PC-9 (cell line): ENCODE measurements at regions not wholly inside any gene's neighbourhood (a gene's known extent, or its start where the extent isn't known, plus 50 kb on each side); places are given as distances from the start of the nearest gene placed in this dataset.

Source experiments
- BruUV-seq: library from RNA; stranded (reverse); fragments of 400-500 nt; replicated peaks from 2 replicates; lab custom pipeline; 2021; lab: Mats Ljungman, UMichigan
- CTCF ChIA-PET: fragments of 300-600 bp; sonication (Branson Sonifier 250); formaldehyde crosslinking; loops from one replicate; lab custom pipeline; 2022; ENCODE audit warnings: antibody characterized with exemption; lab: Charles Lee
- POLR2A ChIA-PET: fragments of 300-600 bp; sonication (Branson Sonifier 250); formaldehyde crosslinking; loops from one replicate; lab custom pipeline; 2022; ENCODE audit warnings: antibody characterized with exemption; ENCODE audit not compliant: unreplicated experiment; lab: Charles Lee
- DNase-seq, 2 experiments: peaks; one replicate each; pipeline versions ENCODE4 v3.0.0 to v3.0.0-alpha.2; 2015 to 2022; ENCODE audit warnings: mixed read lengths in 1 of 2
- H2AFZ ChIP-seq: fragments of 200-600 bp; sonication (generic); 2 replicates; pipeline ENCODE4 v1.8.1; 2017; ENCODE audit warnings: antibody characterized with exemption
- H3F3A ChIP-seq: fragments of 200-600 bp; sonication (generic); 2 replicates; pipeline ENCODE4 v1.8.1; 2017; ENCODE audit warnings: antibody characterized with exemption, mild to moderate bottlenecking, low read depth; ENCODE audit not compliant: insufficient read depth
- H3K27ac ChIP-seq: fragments of 200-600 bp; sonication (generic); 2 replicates; pipeline ENCODE4 v1.6.1; 2016; ENCODE audit warnings: mixed run types
- H3K27me3 ChIP-seq: fragments of 200-600 bp; sonication (generic); 2 replicates; pipeline ENCODE4 v1.6.1; 2016; ENCODE audit warnings: low read depth, mixed run types; ENCODE audit not compliant: insufficient read depth
- H3K36me3 ChIP-seq: fragments of 200-600 bp; sonication (generic); 2 replicates; pipeline ENCODE4 v1.6.1; 2016; ENCODE audit warnings: low read depth, mixed run types
- H3K4me1 ChIP-seq: fragments of 200-600 bp; sonication (generic); replicated peaks from 2 replicates; pipeline ENCODE4 v1.6.1; 2016; ENCODE audit warnings: mixed run types; ENCODE audit not compliant: insufficient read depth
- H3K4me2 ChIP-seq: fragments of 200-600 bp; sonication (generic); 2 replicates; pipeline ENCODE4 v1.6.1; 2017; ENCODE audit warnings: mixed run types
- H3K4me3 ChIP-seq: fragments of 200-600 bp; sonication (generic); 2 replicates; pipeline ENCODE4 v1.6.1; 2016; ENCODE audit warnings: mixed run types
- H3K79me2 ChIP-seq: fragments of 200-600 bp; sonication (generic); 2 replicates; pipeline ENCODE4 v1.6.1; 2017; ENCODE audit warnings: low read depth, mixed run types
- H3K9me2 ChIP-seq: fragments of 200-600 bp; sonication (generic); 2 replicates; pipeline ENCODE4 v1.8.1; 2017; ENCODE audit warnings: mild to moderate bottlenecking; ENCODE audit not compliant: insufficient read depth
- H3K9me3 ChIP-seq: fragments of 200-600 bp; sonication (generic); 2 replicates; pipeline ENCODE4 v1.8.1; 2016; ENCODE audit warnings: low read depth; ENCODE audit not compliant: insufficient read depth
- H4K20me1 ChIP-seq: fragments of 200-600 bp; sonication (generic); 2 replicates; pipeline ENCODE4 v1.8.1; 2017; ENCODE audit not compliant: insufficient read depth
- CTCF ChIP-seq: fragments of 200-600 bp; sonication (generic); conservative IDR thresholded peaks from 2 replicates; pipeline ENCODE4 v1.6.1; 2017; ENCODE audit warnings: mixed run types, antibody characterized with exemption, mild to moderate bottlenecking, moderate library complexity
- EZH2 ChIP-seq: fragments of 200-600 bp; sonication (generic); IDR thresholded peaks from 2 replicates; pipeline ENCODE4 v1.8.0; 2017; ENCODE audit warnings: antibody characterized with exemption, low read depth
- intact Hi-C: fragments of 100-400 bp; cut with micrococcal nuclease; formaldehyde crosslinking; loops from one replicate; pipeline ENCODE4 v1.10.0; 2022; ENCODE audit not compliant: unreplicated experiment

GRCh38 chr14:55864890-55865655 is 253.1 kb upstream of the PELI2 start:
- Histone ChIP-seq H3K4me2 (no peak overlapping the region), H3K4me1 (no peaks in the 10 kb centered on the region; the same call in 1 of the 2 replicates), H4K20me1 (no peaks in the 10 kb centered on the region), H3K27ac (no peak overlapping the region), H3K36me3 (no peaks in the 10 kb centered on the region), H3K9me2 (no peaks in the 10 kb centered on the region), H3K27me3 (no peaks in the 10 kb centered on the region), H2AFZ (no peak overlapping the region), H3K9me3 (no peaks in the 10 kb centered on the region; the same call in none of the 2 replicates), H3F3A (no peaks in the 10 kb centered on the region), H3K4me3 (no peak overlapping the region), H3K79me2 (no peaks in the 10 kb centered on the region)
- no TSS peak for BruUV-seq
- intact Hi-C loops, result no loop called here
- DNase-seq, result no peak
- CTCF ChIA-PET, result no interaction called here
- POLR2A ChIA-PET, result no interaction called here
- TF ChIP-seq EZH2 (no peak), CTCF (peak; percentile 42; the same call in 1 of the 2 replicates)

GRCh38 chr14:55867311-55867710 is 250.9 kb upstream of the PELI2 start:
- intact Hi-C loops, result no loop called here

GRCh38 chr14:55867719-55868118 is 250.5 kb upstream of the PELI2 start:
- Histone ChIP-seq H4K20me1 (no peaks in the 10 kb centered on the region), H3K27ac (no peak overlapping the region), H3K79me2 (no peaks in the 10 kb centered on the region), H3K4me3 (no peak overlapping the region), H3K36me3 (no peaks in the 10 kb centered on the region), H3F3A (no peaks in the 10 kb centered on the region), H3K4me2 (no peak overlapping the region), H3K27me3 (no peaks in the 10 kb centered on the region), H3K9me2 (no peaks in the 10 kb centered on the region), H3K4me1 (no peaks in the 10 kb centered on the region; the same call in 1 of the 2 replicates), H2AFZ (no peak overlapping the region), H3K9me3 (no peaks in the 10 kb centered on the region; the same call in 1 of the 2 replicates)
- DNase-seq, result no peak
- BruUV-seq, result no TSS peak
- CTCF ChIA-PET, result no interaction called here
- intact Hi-C loops, result no loop called here
- TF ChIP-seq EZH2, result no peak
- TF ChIP-seq CTCF, result no peak
- POLR2A ChIA-PET, result no interaction called here

More at GRCh38 chr14:55867311-55867710, 250.9 kb upstream of the PELI2 start:
- CTCF ChIA-PET, result no interaction called here
- H3K79me2 ChIP-seq, result no peaks in the 10 kb centered on the region
- no peaks in the 10 kb centered on the region for H3K36me3 ChIP-seq
- POLR2A ChIA-PET, result no interaction called here
- TF ChIP-seq EZH2 (no peak), CTCF (no peak)
- no peak overlapping the region for H3K27ac ChIP-seq
- H3K4me1 ChIP-seq, result no peaks in the 10 kb centered on the region; the same call in 1 of the 2 replicates
- no peaks in the 10 kb centered on the region for H3K9me2 ChIP-seq
- H2AFZ ChIP-seq, result no peak overlapping the region
- H3K4me2 ChIP-seq, result no peak overlapping the region
- H3F3A ChIP-seq, result no peaks in the 10 kb centered on the region
- no peak for DNase-seq
- BruUV-seq, result no TSS peak
- no peaks in the 10 kb centered on the region; the same call in 1 of the 2 replicates for H3K9me3 ChIP-seq
- no peaks in the 10 kb centered on the region for H4K20me1 ChIP-seq
- no peaks in the 10 kb centered on the region for H3K27me3 ChIP-seq
- no peak overlapping the region for H3K4me3 ChIP-seq
